IMR-90 (cell line): ENCODE measurements at regions not wholly inside any gene's neighbourhood (a gene's known extent, or its start where the extent isn't known, plus 50 kb on each side); places are given as distances from the start of the nearest gene placed in this dataset.

Experiments used
- ATAC-seq: fragments of 200-7000 bp; cut with Tn5 transposase; 2 replicates; pipeline ENCODE4 v1.9.1; 2020; ENCODE audit warnings: low read depth, mild to moderate bottlenecking, moderate library complexity
- BruUV-seq: library from RNA; stranded (reverse); fragments of 400-500 nt; replicated peaks from 2 replicates; lab custom pipeline; 2021; lab: Mats Ljungman, UMichigan
- CTCF ChIA-PET: fragments of 300-600 bp; formaldehyde crosslinking; extraction: SDS; loops from one replicate; lab custom pipeline; 2021; ENCODE audit warnings: antibody characterized with exemption; lab: Yijun Ruan, JAX
- POLR2A ChIA-PET: fragments of 300-600 bp; sonication (Branson Sonifier 250); formaldehyde crosslinking; loops from one replicate; lab custom pipeline; 2022; ENCODE audit warnings: antibody characterized with exemption; ENCODE audit not compliant: unreplicated experiment; lab: Charles Lee
- DNase-seq: peaks from one replicate; pipeline ENCODE4 v3.0.0; 2013
- H2AFZ ChIP-seq: replicated peaks from 2 replicates; pipeline ENCODE3; 2013; ENCODE audit warnings: low read length, mild to moderate bottlenecking; ENCODE audit not compliant: poor library complexity
- H2AK5ac ChIP-seq: 2 replicates; pipeline ENCODE4 v1.6.1; 2013; ENCODE audit warnings: low read depth, low read length, inconsistent platforms
- H2AK9ac ChIP-seq: replicated peaks from 2 replicates; pipeline ENCODE3; 2013; ENCODE audit warnings: mild to moderate bottlenecking, low read depth, low read length, moderate library complexity; ENCODE audit not compliant: poor library complexity
- H2BK120ac ChIP-seq: 2 replicates; pipeline ENCODE4 v1.6.1; 2013; ENCODE audit warnings: low read depth, low read length, inconsistent platforms
- H2BK15ac ChIP-seq: 3 replicates; pipeline ENCODE4 v1.6.1; 2013; ENCODE audit warnings: low read depth, low read length, inconsistent platforms
- H2BK20ac ChIP-seq: 2 replicates; pipeline ENCODE4 v1.6.1; 2013; ENCODE audit warnings: low read depth, mild to moderate bottlenecking, inconsistent platforms, low read length, moderate library complexity
- H2BK5ac ChIP-seq: 2 replicates; pipeline ENCODE4 v1.6.1; 2013; ENCODE audit warnings: mild to moderate bottlenecking, low read depth, low read length, inconsistent platforms; ENCODE audit not compliant: poor library complexity, severe bottlenecking
- H3K14ac ChIP-seq: replicated peaks from 2 replicates; pipeline ENCODE4 v1.6.1; 2013; ENCODE audit warnings: low read depth, low read length, inconsistent platforms
- H3K18ac ChIP-seq: 2 replicates; pipeline ENCODE4 v1.6.1; 2013; ENCODE audit warnings: low read depth, low read length, control low read depth
- H3K23ac ChIP-seq: 2 replicates; pipeline ENCODE4 v1.6.1; 2013; ENCODE audit warnings: low read depth, low read length, inconsistent platforms
- H3K27ac ChIP-seq: 2 replicates; pipeline ENCODE4 v1.5.1; 2013; ENCODE audit warnings: mild to moderate bottlenecking, control low read depth, low read length; ENCODE audit not compliant: insufficient read depth
- H3K27me3 ChIP-seq: 2 replicates; pipeline ENCODE4 v1.6.1; 2013; ENCODE audit warnings: low read length; ENCODE audit not compliant: control insufficient read depth, insufficient read depth
- H3K36me3 ChIP-seq: 2 replicates; pipeline ENCODE4 v1.6.1; 2013; ENCODE audit warnings: low read length, mixed read lengths; ENCODE audit not compliant: control insufficient read depth, insufficient read depth
- H3K4ac ChIP-seq: 2 replicates; pipeline ENCODE4 v1.6.1; 2013; ENCODE audit warnings: low read depth, low read length, inconsistent platforms
- H3K4me1 ChIP-seq: 2 replicates; pipeline ENCODE4 v1.6.1; 2013; ENCODE audit warnings: low read length, mixed read lengths; ENCODE audit not compliant: control insufficient read depth, insufficient read depth
- H3K4me2 ChIP-seq: 2 replicates; pipeline ENCODE4 v1.6.1; 2013; ENCODE audit warnings: low read depth, mild to moderate bottlenecking, control low read depth, low read length, moderate library complexity
- H3K4me3 ChIP-seq: 2 replicates; pipeline ENCODE4 v1.5.1; 2013; ENCODE audit warnings: low read depth, mild to moderate bottlenecking, control low read depth, low read length, moderate library complexity; ENCODE audit not compliant: insufficient read depth
- H3K56ac ChIP-seq: 2 replicates; pipeline ENCODE4 v1.6.1; 2013; ENCODE audit warnings: low read length, inconsistent platforms; ENCODE audit not compliant: insufficient read depth; ENCODE audit errors: extremely low read depth
- H3K79me1 ChIP-seq, 2 experiments: 2 replicates each; pipeline ENCODE4 v1.6.1; 2013; ENCODE audit warnings: low read length in 2 of 2, inconsistent platforms in 1 of 2, low read depth in 1 of 2
- H3K9ac ChIP-seq: 2 replicates; pipeline ENCODE4 v1.6.1; 2013; ENCODE audit warnings: low read depth, low read length, control low read depth
- H3K9me1 ChIP-seq: 2 replicates; pipeline ENCODE4 v1.6.1; 2013; ENCODE audit warnings: low read length, inconsistent platforms; ENCODE audit not compliant: insufficient read depth
- H3K9me3 ChIP-seq: 2 replicates; pipeline ENCODE4 v1.6.1; 2013; ENCODE audit warnings: low read length; ENCODE audit not compliant: control insufficient read depth, insufficient read depth
- H4K20me1 ChIP-seq: 2 replicates; pipeline ENCODE4 v1.6.1; 2013; ENCODE audit warnings: low read length, inconsistent platforms; ENCODE audit not compliant: insufficient read depth
- H4K5ac ChIP-seq: 2 replicates; pipeline ENCODE4 v1.6.1; 2013; ENCODE audit warnings: mild to moderate bottlenecking, low read depth, low read length, control low read depth
- H4K8ac ChIP-seq, 2 experiments: 2 replicates each; pipeline ENCODE4 v1.6.1; 2013; ENCODE audit warnings: low read depth in 2 of 2, low read length in 2 of 2, control low read depth in 1 of 2, inconsistent platforms in 1 of 2
- H4K91ac ChIP-seq: 2 replicates; pipeline ENCODE4 v1.6.1; 2013; ENCODE audit warnings: low read depth, low read length, inconsistent platforms; ENCODE audit not compliant: insufficient read depth
- BHLHE40 ChIP-seq: fragments of 150-350 bp; IDR thresholded peaks from 2 replicates; pipeline ENCODE4 v1.6.1; 2016; ENCODE audit warnings: mild to moderate bottlenecking, low read depth, low read length
- CEBPB ChIP-seq: IDR thresholded peaks from 2 replicates; pipeline ENCODE4 v1.6.1; 2012; ENCODE audit warnings: low read depth, low read length, improper control_type of control experiment
- CHD1 ChIP-seq: IDR thresholded peaks from 2 replicates; pipeline ENCODE4 v1.6.1; 2012; ENCODE audit warnings: low read depth, low read length, improper control_type of control experiment
- FOS ChIP-seq: fragments of 150-350 bp; IDR thresholded peaks from 2 replicates; pipeline ENCODE4 v1.6.1; 2016; ENCODE audit warnings: low read depth, low read length
- MAFK ChIP-seq: IDR thresholded peaks from 2 replicates; pipeline ENCODE4 v1.6.1; 2012; ENCODE audit warnings: low read depth, low read length, improper control_type of control experiment
- MAZ ChIP-seq: IDR thresholded peaks from 2 replicates; pipeline ENCODE4 v1.6.1; 2012; ENCODE audit warnings: low read depth, mild to moderate bottlenecking, low read length, improper control_type of control experiment, moderate library complexity, borderline replicate concordance
- MXI1 ChIP-seq: IDR thresholded peaks from 2 replicates; pipeline ENCODE4 v1.6.1; 2012; ENCODE audit warnings: low read depth, mild to moderate bottlenecking, low read length, moderate library complexity, borderline replicate concordance
- NFE2L2 ChIP-seq: fragments of 150-350 bp; IDR thresholded peaks from 2 replicates; pipeline ENCODE4 v1.6.1; 2016; ENCODE audit warnings: low read depth, mild to moderate bottlenecking, low read length
- POLR2A ChIP-seq: IDR thresholded peaks from 2 replicates; pipeline ENCODE4 v1.6.1; 2012; ENCODE audit warnings: mild to moderate bottlenecking, low read depth, low read length
- RCOR1 ChIP-seq: IDR thresholded peaks from 2 replicates; pipeline ENCODE4 v1.6.1; 2012; ENCODE audit warnings: mild to moderate bottlenecking, low read length, improper control_type of control experiment; ENCODE audit not compliant: insufficient replicate concordance
- RFX5 ChIP-seq: IDR thresholded peaks from 2 replicates; pipeline ENCODE4 v1.8.0; 2012; ENCODE audit warnings: low read depth, mild to moderate bottlenecking, low read length, moderate library complexity
- USF2 ChIP-seq: fragments of 150-350 bp; IDR thresholded peaks from 2 replicates; pipeline ENCODE4 v1.6.1; 2017; ENCODE audit warnings: mild to moderate bottlenecking, antibody characterized with exemption, low read length, low read depth
- dilution Hi-C: fragments of 300-500 bp; cut with HindIII; formaldehyde crosslinking; loops from one replicate; pipeline ENCODE4 v1.14.3; 2018; ENCODE audit warnings: low sequenced_read_pairs; ENCODE audit not compliant: unreplicated experiment
- in situ Hi-C: fragments of 300-500 bp; cut with MboI; formaldehyde crosslinking; loops from 3 replicates; pipeline ENCODE4 v1.14.3; 2019; ENCODE audit warnings: low sequenced_read_pairs, inconsistent platforms, mixed read lengths
- intact Hi-C: fragments of 100-400 bp; cut with micrococcal nuclease; formaldehyde crosslinking; loops from 2 replicates; pipeline ENCODE4 v1.10.0; 2022
- TF ChIP-seq, protein P1 (sequence below): conservative IDR thresholded peaks from 2 replicates; pipeline ENCODE4 v1.5.1; 2012; ENCODE audit warnings: mild to moderate bottlenecking, low read depth, low read length, improper control_type of control experiment

DNA sequence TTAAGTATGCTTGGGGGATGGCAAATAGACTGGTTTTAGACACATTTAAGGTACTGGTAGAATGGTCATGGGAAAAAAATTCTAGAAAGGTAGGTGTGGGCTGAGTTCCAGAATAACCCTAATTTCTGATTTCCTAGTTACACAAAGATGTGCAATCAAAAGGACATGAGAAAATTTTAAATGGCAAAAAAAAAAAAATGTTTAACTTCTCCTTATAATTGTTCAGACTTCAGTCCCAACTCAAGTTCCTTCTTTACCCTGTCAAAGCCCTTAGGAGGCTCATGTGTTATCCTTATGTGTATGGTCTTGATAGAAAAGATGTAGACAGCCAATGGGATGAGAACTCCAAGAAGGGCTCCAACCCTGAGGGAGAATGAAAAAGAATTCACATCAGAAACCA, 153.3 kb upstream of the PLEKHG7 start:
- H3K27me3 ChIP-seq = no peaks in the 10 kb centered on the region
- DNase-seq (no peak), ATAC-seq (no peak)
- no peak overlapping the region for H3K23ac ChIP-seq
- no peak overlapping the region for H3K9ac ChIP-seq
- POLR2A ChIA-PET = no interaction called here
- no peak overlapping the region for H2BK5ac ChIP-seq
- no peak overlapping the region for H4K8ac ChIP-seq
- no peak overlapping the region for H2BK20ac ChIP-seq
- in situ Hi-C loops (no loop called here), dilution Hi-C loops (no loop called here), intact Hi-C loops (no loop called here)
- H2AK5ac ChIP-seq = no peak overlapping the region
- no peaks in the 10 kb centered on the region for H3K9me3 ChIP-seq
- H3K4me2 ChIP-seq = no peak overlapping the region
- H3K27ac ChIP-seq = no peak overlapping the region
- H3K4me1 ChIP-seq = peaks cover 3% of the 10 kb centered on the region
- no peak overlapping the region for H2AFZ ChIP-seq
- no peak for TF ChIP-seq MAZ
- no peak for TF ChIP-seq CHD1
- TF ChIP-seq USF2 = no peak
- TF ChIP-seq CEBPB = no peak
- no peak for TF ChIP-seq BHLHE40
- TF ChIP-seq MXI1 = no peak
- TF ChIP-seq RFX5 = no peak
- TF ChIP-seq POLR2A = no peak
- no peak for TF ChIP-seq FOS
- TF ChIP-seq, protein P1, sequence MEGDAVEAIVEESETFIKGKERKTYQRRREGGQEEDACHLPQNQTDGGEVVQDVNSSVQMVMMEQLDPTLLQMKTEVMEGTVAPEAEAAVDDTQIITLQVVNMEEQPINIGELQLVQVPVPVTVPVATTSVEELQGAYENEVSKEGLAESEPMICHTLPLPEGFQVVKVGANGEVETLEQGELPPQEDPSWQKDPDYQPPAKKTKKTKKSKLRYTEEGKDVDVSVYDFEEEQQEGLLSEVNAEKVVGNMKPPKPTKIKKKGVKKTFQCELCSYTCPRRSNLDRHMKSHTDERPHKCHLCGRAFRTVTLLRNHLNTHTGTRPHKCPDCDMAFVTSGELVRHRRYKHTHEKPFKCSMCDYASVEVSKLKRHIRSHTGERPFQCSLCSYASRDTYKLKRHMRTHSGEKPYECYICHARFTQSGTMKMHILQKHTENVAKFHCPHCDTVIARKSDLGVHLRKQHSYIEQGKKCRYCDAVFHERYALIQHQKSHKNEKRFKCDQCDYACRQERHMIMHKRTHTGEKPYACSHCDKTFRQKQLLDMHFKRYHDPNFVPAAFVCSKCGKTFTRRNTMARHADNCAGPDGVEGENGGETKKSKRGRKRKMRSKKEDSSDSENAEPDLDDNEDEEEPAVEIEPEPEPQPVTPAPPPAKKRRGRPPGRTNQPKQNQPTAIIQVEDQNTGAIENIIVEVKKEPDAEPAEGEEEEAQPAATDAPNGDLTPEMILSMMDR = no peak
- TF ChIP-seq NFE2L2 = no peak
- no peak for TF ChIP-seq RCOR1
- no peak for TF ChIP-seq MAFK
- H4K5ac ChIP-seq = no peak overlapping the region
- H4K91ac ChIP-seq = no peak overlapping the region
- no peaks in the 10 kb centered on the region for H3K36me3 ChIP-seq
- H2BK15ac ChIP-seq = no peak overlapping the region
- CTCF ChIA-PET = interaction anchor here (0.7 kb wide), 1 partner anchor 259 kb away, joined by 4 read pairs; no protein-coding TSS in a partner anchor
- no peaks in the 10 kb centered on the region for H3K79me1 ChIP-seq
- no peak overlapping the region for H3K56ac ChIP-seq
- H3K14ac ChIP-seq = no peak overlapping the region
- H3K4ac ChIP-seq = no peak overlapping the region
- no peaks in the 10 kb centered on the region for H4K20me1 ChIP-seq
- BruUV-seq = no TSS peak
- peaks cover 4% of the 10 kb centered on the region; the same call in 1 of the 2 replicates for H3K9me1 ChIP-seq
- H2BK120ac ChIP-seq = no peak overlapping the region
- no peak overlapping the region for H2AK9ac ChIP-seq
- H3K18ac ChIP-seq = no peak overlapping the region
- no peak overlapping the region for H3K4me3 ChIP-seq
